NCI-H1105 (cell line): ENCODE measurements at regions not wholly inside any gene's neighbourhood (a gene's known extent, or its start where the extent isn't known, plus 50 kb on each side); places are given as distances from the start of the nearest gene placed in this dataset.
"Not testable (repeated sequence)": the region's sequence is repeated elsewhere in the genome, so short reads cannot be mapped to it uniquely, and the experiment has no call there.

Source experiments
- DNase-seq: peaks from one replicate; lab custom pipeline; 2025; lab: John Stamatoyannopoulos, UW

DNA sequence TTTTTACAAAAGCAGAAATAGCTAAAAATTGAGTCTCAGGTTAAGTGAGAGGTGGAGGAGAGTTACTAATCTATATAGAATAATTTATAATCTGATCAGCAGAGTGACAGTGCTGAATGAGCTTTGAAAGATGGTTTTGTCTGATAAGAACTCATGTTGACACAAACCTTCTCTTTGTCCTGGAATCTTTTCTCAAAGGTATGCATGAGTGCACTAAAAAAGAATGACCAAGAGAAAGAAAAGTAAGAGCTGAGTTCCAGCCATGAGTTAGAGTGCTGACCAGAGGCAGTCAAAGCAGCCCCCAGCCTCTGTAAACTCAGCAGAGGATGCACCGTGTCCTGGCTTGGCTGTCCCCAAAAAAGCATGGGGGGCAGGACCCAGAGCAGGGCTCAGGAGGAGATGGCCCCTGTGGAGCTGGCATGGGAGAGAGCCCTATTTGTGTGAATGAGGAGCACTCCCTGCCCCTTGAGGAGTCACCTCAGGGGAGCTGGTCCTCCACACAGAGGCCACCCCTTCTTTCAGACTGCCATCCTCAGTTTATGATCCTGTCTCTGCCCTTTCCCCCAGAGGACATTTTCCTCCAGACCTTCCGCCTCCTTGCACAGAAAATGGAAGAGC, 129.8 kb downstream of the SEC23A start:
- DNase-seq, result no peak

DNA sequence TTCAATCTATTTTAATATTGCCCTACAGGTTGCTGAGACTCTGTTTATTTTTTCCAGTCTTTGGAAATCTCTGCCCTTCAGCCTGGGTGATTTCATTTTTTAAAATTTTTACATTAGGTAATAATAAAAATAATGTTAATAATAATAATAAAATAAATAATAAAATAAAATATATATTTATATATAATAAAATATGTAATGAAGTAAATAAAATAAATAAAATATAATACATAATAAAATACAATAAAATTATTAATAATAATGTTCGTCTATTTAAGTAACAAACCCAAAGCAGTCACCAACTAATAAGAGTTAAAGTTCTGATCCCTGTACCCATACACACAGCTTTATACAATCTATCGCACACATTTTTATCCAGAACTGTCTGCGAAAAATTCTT, 130.5 kb downstream of the SEC23A start:
- no peak for DNase-seq

DNA sequence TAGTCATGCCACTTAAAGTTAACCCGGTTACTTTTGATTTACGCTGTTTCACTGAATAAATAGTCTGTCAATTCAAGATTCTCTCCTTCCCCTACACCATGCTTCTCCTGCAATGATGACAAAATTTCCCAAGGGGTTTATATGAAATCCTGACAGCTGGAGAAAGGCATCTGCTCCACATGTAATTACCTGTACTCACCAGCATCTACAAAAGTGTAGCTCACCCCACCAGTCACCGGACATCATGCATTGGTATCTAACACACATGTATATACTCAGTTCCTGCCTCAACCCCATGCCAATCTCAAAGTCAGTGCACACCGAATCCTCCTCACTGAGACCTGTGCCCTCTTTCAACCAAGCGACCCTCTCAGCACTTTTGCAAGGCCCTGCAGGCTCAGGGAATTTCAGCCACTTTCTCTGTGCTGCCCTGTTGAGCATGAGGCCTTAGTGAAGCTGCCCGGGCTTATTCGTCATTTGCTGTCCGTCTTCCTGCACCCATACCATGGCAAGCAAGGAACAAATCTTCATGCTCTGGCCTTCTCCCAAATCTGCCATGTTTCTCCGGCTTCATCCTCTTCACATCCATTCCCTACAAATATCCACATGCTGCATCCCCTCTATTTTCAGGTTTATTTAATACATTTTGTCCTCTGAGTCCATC, 131.6 kb downstream of the SEC23A start:
- DNase-seq, result no peak

DNA sequence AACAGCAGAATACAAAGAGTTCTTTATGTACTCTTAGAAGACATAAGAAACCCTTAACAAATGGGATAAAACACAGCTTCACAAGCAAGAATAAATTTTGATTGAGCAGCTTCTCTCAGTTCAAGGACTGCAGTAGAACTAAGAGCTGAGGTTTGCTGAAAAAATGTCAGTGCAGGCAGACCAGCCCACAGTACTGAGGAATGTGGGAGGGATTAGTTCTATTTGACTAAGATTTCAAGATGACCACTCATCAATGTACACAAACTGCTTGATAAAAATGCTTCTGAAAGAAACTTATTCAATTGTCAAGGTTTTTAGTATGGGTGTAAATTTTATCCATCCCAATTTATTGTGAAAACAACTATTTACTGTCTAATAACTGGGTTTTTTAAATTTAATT, 138.4 kb downstream of the SEC23A start:
- no peak for DNase-seq

DNA sequence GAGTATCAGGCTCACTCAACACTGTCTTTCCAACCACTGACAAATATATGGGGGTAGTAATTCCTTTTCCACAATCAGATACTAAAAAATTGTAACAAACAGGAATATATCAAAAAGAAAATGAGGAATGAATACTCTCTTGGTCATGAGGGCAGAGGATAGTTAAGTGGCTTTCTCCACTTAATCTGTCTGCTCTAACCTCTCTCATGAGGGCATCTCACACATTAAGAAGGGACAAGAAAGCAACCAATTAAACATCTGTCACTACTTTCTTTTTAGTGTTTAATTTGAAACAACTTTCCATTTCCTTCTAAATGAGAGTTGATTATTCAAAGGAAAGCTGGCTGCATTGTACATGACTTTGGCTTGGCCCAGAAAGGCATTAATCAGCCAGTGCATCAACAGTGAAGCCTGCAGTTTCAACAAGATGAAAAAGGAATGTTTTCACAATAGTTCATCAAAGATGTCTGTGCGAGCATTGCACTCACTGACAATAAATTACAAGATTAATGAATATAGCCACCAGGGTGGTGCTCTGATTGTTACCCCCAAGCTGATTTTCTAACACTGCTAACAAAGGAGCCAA, 142.0 kb downstream of the SEC23A start:
- DNase-seq, result no peak

DNA sequence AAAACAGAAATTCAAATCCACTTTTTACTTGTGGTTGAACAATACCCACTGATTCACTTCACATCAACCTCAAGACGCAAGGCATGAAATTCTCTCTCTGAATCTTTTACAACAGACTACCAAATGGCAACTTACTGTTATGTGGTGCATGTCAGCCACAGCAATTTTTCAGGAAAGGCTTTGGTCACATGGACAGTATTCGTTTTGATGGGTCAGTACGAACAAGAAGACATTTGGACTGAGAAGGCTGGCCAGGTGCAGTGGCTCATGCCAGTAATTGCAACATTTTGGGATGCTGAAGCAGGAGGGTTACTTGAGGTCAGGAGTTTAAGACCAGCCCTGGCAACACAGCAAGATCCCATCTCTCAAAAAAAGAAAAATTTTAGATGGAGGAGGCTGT, 144.0 kb downstream of the SEC23A start:
- no peak for DNase-seq

DNA sequence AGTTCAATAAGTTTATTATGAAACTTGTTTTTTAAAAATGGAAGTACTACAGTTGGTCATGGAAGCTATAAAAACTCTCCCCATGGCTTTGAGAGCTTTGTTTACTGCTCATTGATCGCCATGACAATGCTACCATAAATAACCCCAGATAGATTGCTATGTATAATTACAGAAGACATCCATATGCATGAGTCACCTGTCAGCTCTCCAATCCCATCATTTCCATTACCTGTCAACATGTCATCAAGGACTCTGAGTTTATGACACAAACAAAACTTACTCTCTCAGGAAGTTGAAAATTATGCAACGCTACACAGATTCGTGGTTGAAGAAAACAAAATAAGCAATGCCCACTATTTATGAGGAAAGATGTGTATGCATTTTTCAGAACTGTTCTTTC, 144.4 kb downstream of the SEC23A start:
- peak; percentile 46 for DNase-seq

DNA sequence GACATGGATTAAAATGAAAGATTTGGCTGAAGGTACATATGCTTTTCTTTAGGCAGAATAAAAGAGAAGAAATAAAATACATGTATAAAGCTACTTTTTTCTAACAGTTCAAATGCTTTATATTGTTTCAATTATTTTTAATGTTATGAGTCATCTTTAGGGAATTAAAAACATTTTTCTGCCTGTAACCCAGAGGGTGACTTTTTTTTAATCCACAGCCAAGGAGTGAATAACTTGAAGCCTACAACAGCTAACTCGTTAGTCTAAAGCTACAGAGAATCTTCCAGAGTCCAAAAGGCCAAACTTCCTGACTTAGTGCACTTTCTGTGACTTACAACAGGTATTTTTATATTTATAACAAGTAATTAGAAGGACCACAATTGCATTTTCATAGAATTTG, 151.6 kb downstream of the SEC23A start:
- DNase-seq, result no peak

DNA sequence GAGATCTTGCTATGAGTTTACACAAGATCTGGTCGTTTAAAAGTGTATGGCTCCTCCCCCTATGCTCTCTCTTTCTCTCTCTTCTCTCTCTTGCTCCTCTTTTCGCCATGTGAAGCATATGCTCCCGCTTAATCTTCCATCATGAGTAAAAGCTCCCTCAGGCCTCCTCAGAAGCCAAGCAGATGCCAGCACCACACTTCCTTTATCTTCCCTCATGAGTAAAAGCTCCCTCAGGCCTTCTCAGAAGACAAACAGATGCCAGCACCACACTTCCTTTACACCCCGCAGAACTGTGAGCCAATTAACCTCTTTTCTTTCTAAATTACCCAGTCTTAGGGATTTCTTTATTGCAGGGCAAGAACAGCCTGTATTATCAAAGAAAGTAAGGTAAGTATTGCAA, 152.4 kb downstream of the SEC23A start:
- no peak for DNase-seq

DNA sequence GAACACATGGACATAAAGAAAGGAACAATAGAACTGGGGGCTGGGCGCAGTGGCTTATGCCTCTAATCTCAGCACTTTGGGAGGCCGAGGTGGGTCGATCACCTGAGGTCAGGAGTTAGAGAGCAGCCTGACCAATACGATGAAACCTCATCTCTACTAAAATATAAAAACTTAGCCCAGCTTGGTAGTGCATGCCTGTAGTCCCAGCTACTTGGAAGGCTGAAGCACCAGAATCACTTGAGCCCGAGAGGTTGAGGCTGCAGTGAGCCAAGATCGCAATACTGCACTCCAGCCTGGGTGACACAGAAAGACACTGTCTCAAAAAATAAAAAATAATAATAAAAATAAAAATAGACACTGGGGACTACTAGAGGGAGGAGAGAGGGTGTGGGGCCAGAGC, 154.5 kb downstream of the SEC23A start:
- no peak for DNase-seq

DNA sequence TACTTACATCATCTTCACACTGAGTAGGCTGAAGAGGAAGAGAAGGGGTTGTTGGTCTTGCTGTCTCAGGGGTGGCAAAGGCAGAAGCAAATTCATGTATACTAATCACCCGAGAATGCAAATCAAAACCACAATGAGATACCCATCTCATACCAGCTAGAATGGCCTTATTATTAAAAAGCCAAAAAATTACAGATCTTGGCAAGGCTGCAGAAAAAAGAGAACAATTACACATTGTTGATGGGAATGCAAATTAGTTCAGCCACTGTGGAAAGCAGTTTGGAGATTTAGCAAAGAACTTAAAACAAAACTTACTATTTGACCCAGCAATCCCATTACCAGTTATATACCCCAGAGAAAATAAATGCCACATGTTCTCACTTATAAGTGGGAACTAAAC, 154.9 kb downstream of the SEC23A start:
- no peak for DNase-seq

DNA sequence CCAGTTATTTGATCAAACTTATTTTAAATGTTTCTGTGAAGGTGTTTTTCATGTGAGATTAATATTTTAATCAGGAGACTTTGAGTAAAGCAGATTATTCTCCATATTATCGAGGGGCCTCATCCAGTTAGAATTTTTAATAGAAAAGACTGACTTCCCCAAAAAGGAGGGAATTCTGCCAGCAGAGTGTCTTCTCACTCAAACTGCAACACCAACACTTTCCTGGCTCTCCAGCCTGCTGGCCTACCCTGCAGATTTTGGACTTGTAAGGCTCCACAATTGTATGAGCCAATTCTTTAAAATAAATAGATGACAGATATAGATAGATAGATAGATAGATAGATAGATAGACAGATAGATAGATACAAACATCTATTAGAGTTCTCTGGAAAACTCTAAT, 155.7 kb downstream of the SEC23A start:
- DNase-seq, result no peak

DNA sequence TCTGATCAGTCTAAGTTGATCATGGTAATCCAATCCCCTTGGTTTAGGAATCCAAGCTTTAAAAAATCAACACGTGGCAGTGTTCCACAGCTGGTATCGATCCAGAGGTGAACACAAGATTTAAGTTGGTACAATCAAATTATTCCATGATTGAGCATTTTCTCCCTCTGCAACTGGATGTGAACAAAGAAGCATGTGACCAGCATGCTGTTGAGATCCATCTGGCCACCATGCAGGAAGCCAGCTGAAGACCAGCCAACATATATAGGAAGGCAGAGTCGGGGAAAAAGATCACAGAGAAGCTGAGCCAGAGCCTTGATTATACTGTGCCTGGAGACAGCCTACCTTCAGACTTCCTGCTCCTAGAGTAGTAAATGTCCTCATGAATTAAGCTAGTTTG, 158.3 kb downstream of the SEC23A start:
- DNase-seq, result no peak

DNA sequence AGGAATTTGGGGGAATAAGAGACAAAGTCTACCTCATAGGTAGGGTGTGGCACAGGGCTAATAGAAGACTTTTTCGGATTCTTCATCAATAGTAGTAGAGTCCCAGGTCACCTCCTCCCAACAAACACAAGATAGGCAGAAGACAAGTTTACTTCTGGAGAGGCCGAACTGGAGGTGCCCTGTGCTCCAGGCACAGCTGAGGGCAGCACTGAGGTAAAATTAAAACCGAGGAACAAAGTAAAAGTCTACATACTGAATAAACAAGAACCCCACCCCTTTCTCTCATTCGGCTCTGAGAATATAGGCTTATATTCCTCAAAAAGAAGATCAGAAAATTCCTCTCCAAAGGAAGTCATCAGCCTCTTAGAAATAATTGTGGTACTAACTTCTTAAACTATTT, 161.5 kb downstream of the SEC23A start:
- no peak for DNase-seq

DNA sequence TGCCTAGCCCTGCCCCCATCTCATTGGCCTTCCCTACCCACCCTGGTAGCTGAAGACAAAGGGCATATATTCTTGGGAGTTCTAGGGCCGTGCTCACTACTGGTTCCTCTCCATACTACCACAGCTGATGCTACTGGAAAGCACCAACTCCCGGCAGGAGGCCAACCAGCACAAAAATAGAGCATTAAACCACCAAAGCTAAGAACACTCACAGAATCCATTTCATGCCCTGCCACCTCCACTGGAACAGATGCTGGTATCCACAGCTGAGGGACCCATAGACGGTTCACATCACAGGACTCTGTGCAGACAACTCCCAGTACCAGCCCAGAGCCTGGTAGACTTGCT, 170.4 kb downstream of the SEC23A start:
- DNase-seq, result not testable (repeated sequence)

DNA sequence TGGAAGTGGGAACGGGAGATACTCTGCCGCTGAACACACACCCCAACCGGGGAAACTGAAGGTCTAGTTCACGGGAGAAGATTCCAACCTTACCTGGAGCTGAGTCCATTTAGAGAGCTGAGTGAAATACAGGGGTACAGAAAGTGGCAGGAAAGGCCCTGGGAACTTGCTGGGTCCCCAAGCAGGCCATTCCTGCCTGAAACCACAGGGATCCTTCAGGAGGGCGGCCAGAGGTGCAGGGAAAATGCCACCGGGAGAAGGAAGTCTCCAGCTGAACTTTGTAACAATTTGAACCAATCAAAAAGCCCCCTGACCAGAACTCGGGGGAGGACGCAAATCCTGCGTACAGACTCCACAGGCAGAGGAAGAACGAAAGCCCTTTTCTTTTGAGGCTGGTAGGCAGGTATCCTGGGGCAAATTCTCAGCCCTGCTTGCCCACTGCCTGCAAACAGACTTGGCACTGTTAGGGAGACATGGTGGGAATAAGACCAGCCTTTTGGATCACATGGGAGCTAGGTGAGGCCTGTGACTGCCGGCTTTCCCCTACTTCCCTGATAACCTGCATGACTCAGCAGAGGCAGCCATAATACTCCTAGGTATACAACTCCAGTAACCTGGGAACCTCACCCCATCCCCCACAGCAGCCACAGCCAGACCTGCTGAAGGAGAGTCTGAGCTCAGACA, 170.9 kb downstream of the SEC23A start:
- no peak for DNase-seq

DNA sequence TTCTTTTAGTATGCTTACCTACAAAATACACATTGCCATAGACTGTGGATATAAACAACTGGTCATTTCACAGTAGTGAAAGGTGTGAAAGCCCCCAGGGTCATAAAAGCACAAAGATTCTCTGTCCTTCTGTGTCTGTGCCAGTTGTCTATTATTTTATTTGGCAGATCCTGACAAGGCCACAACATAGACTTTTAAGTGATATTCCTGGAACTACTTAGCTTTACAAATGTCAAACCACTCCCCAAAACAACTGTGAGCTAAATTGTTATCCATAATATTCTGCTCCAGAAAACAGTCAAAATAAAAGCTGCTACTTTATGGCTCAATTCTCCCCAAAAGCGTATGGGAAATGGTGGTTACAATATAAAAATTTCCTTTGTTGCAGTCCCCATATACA, 172.1 kb downstream of the SEC23A start:
- no peak for DNase-seq

DNA sequence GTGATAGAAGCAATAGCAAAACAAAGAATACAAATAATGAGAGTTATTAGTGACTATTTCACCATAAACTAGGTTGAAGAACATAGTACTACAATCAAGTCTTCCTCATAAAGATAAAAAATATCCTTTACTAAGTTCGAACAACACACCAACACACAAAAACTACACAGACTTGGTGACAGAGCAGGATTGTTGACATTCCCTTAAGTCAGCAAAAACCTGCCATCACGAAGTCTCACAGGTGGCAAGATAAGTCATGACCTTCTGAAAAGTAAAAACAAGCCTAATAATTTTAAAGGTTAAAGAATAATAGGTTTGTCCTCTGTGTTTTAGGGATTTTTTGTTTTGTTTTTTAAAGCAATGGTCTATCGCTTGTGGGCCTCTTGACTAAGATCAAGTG, 173.0 kb downstream of the SEC23A start:
- DNase-seq, result no peak

DNA sequence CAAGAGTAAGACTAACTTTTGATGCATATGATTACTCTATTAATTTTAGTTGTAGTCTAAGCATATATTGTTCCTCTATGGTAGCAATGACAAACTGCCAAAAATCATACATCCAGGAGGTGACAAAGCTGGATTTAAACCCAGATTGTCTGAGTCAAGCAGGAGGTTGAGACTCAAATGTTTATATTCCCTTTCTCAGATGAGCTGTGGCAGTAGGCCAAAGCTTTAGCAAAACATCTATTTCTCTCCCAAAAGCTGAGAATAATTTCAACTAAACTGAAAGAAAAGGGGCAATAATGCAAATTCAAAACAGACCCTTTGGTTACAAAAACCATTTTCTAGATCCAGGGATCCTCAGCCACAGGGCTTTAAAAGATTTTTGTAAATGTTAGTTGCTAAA, 173.6 kb downstream of the SEC23A start:
- DNase-seq, result no peak

DNA sequence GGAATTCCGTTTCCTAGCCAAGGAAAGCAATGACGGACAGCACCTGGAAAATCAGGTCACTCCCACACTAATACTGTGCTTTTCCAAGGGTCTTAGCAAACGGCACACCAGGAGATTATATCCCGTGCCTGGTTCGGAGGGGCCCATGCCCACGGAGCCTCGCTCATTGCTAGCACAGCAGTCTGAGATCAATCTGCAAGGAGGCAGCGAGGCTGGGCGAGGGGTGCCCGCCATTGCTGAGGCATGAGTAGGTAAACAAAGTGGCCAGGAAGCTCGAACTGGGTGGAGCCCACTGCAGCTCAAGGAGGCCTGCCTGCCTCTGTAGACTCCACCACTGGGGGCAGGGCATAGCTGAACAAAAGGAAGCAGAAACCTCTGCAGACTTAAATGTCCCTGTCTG, 181.1 kb downstream of the SEC23A start:
- DNase-seq, result not testable (repeated sequence)

DNA sequence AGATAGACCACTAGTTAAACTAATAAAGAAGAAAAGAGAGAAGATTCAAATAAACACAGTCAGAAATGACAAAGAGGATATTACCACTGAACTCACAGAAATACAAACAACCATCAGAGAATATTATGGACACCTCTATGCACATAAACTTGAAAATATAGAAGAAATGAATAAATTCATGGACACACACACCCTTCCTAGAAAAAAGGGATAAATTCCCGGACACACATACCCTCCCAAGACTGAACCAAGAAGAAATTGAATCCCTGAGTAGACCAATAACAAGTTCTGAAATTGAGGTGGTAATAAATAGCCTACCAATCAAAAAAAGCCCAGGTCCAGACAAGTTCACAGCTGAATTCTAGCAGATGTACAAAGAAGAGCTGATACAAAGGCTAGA, 187.9 kb downstream of the SEC23A start:
- DNase-seq, result no peak

DNA sequence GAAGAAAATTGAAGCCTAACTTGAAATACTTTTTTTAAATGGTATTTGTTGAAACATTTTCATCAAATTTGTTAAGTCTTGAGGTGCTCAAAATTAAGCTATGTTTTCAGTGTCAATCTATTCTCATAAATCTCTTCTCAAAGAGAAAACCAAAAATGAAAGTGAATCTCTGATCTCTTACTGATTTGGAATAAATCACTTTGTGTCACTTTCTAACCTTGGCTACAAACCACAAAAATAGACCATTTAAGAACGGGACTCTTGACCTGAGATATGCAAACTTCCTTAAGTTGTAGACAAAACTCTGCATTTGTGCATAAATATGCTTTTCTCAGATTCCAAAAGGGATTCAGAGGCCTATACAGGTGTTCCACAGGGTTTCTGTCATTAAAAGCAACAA, 192.9 kb downstream of the SEC23A start:
- DNase-seq, result no peak

DNA sequence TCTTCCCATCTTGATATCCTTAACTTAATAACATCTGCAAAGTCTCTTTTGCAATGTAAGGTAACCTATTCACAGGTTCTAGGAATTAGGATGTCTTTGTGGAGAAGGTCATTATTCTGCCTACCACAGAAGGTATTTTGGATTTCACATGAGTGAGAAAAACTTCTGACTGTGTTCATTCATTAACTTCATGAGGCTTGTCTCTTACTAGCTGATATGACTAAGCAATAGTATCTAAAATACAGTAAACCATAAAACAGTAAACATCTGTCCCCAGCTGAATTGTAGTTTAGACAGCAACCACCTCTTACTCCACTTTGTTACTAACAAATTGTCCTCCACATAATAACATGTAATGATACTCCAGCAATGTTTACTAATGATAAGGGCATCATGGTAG, 198.1 kb downstream of the SEC23A start:
- no peak for DNase-seq
